ENCODE measurements at regions not wholly inside any gene's neighbourhood (a gene's known extent, or its start where the extent isn't known, plus 50 kb on each side); places are given as distances from the start of the nearest gene placed in this dataset.

DNA sequence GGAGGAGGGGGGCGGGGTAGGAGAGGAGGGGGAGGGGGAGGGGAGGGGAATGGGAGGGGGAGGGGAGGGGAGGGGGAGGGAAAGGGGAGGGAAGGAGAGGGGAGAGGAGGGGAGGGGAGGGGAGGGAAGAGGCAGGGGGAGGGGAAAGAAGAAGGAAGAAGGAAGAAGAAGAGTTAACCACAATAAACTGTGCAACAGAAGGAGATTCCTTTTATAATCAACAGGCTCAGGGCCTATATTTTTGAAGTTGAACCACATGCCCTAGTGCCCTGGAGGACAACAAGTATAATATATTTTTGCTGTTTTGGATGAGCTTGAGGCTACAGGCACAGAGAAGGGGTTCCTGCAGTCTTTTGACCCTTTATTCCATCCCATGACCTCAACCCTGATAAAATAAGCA, 228.2 kb upstream of the IRF2BP2 start:
- TF ChIP-seq, protein P1, sequence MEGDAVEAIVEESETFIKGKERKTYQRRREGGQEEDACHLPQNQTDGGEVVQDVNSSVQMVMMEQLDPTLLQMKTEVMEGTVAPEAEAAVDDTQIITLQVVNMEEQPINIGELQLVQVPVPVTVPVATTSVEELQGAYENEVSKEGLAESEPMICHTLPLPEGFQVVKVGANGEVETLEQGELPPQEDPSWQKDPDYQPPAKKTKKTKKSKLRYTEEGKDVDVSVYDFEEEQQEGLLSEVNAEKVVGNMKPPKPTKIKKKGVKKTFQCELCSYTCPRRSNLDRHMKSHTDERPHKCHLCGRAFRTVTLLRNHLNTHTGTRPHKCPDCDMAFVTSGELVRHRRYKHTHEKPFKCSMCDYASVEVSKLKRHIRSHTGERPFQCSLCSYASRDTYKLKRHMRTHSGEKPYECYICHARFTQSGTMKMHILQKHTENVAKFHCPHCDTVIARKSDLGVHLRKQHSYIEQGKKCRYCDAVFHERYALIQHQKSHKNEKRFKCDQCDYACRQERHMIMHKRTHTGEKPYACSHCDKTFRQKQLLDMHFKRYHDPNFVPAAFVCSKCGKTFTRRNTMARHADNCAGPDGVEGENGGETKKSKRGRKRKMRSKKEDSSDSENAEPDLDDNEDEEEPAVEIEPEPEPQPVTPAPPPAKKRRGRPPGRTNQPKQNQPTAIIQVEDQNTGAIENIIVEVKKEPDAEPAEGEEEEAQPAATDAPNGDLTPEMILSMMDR (IDR thresholded peaks at IDR 0.05) = no peak
- TF ChIP-seq FOXJ3 (CRISPR knock-in tag; IDR thresholded peaks at IDR 0.05) = no peak
- no peak for TF ChIP-seq ELF1 (IDR thresholded peaks at IDR 0.05)
- no peak for TF ChIP-seq TAF1 (IDR thresholded peaks at IDR 0.05; ENCODE audit: borderline replicate concordance, low read depth, low read length)

Measured in SK-N-SH (cell line).